GM12878 (cell line): ENCODE measurements at regions not wholly inside any gene's neighbourhood (a gene's known extent, or its start where the extent isn't known, plus 50 kb on each side); places are given as distances from the start of the nearest gene placed in this dataset.

Experiments
- ATAC-seq: fragments of 200-7000 bp; cut with Tn5 transposase; 3 replicates; pipeline ENCODE4 v1.9.1; 2020; ENCODE audit warnings: mild to moderate bottlenecking, moderate library complexity
- BruUV-seq: library from RNA; stranded (reverse); fragments of 400-500 nt; replicated peaks from 2 replicates; lab custom pipeline; 2021; lab: Mats Ljungman, UMichigan
- CTCF ChIA-PET: fragments of 300-600 bp; sonication (Branson Sonifier 250); formaldehyde crosslinking; extraction: SDS; loops from one replicate; lab custom pipeline; 2021; ENCODE audit warnings: inconsistent platforms; lab: Yijun Ruan, JAX
- POLR2A ChIA-PET: fragments of 350-600 bp; formaldehyde crosslinking; extraction: SDS; loops from one replicate; lab custom pipeline; 2021; ENCODE audit warnings: inconsistent platforms; lab: Charles Lee
- RAD21 ChIA-PET: fragments of 300-600 bp; sonication (Branson Sonifier 250); formaldehyde crosslinking; loops from one replicate; lab custom pipeline; 2023; ENCODE audit warnings: antibody characterized with exemption; ENCODE audit not compliant: unreplicated experiment; lab: Charles Lee
- SMC1A ChIA-PET: fragments of 300-600 bp; sonication (Branson Sonifier 250); formaldehyde crosslinking; loops from one replicate; lab custom pipeline; 2023; ENCODE audit not compliant: unreplicated experiment, uncharacterized antibody; lab: Charles Lee
- DNase-seq: peaks from one replicate; pipeline ENCODE4 v3.0.0-alpha.2; 2011; ENCODE audit warnings: low read depth, low spot score
- FAIRE-seq: peaks from 3 replicates; lab custom pipeline; 2011; peaks lifted over from hg19 to GRCh38; lab: Jason Lieb, UNC
- H2AFZ ChIP-seq: 2 replicates; pipeline ENCODE4 v1.6.0; 2011; ENCODE audit warnings: low read depth, low read length, control low read depth; ENCODE audit not compliant: control insufficient read depth
- H3K27ac ChIP-seq: 2 replicates; pipeline ENCODE4 v1.5.1; 2011; ENCODE audit warnings: control low read depth; ENCODE audit not compliant: control insufficient read depth, insufficient read depth
- H3K27me3 ChIP-seq, 2 experiments: replicated peaks in 1 of 2; 2 replicates each; pipeline versions ENCODE4 v1.6.0 to v1.6.1; 2011; ENCODE audit warnings: low read length in 1 of 2; ENCODE audit not compliant: control insufficient read depth in 2 of 2, insufficient read depth in 2 of 2
- H3K36me3 ChIP-seq, 2 experiments: 2 replicates each; pipeline ENCODE4 v1.5.1; 2011; ENCODE audit warnings: low read length in 1 of 2; ENCODE audit not compliant: control insufficient read depth in 2 of 2, insufficient read depth in 2 of 2
- H3K4me1 ChIP-seq: 2 replicates; pipeline ENCODE4 v1.6.1; 2011; ENCODE audit warnings: mild to moderate bottlenecking, low read length, moderate library complexity, mixed read lengths; ENCODE audit not compliant: control insufficient read depth, insufficient read depth
- H3K4me2 ChIP-seq: 2 replicates; pipeline ENCODE4 v1.6.0; 2011; ENCODE audit warnings: control low read depth; ENCODE audit not compliant: control insufficient read depth, insufficient read depth
- H3K4me3 ChIP-seq: fragments of 200-600 bp; sonication (generic); 2 replicates; pipeline ENCODE4 v1.5.1; 2016
- H3K79me2 ChIP-seq: 2 replicates; pipeline ENCODE4 v1.6.0; 2011; ENCODE audit warnings: low read length; ENCODE audit not compliant: control insufficient read depth, insufficient read depth
- H3K9ac ChIP-seq: 2 replicates; pipeline ENCODE4 v1.8.0; 2011; ENCODE audit warnings: low read length, control low read depth, mixed read lengths; ENCODE audit not compliant: control insufficient read depth, insufficient read depth
- H3K9me3 ChIP-seq: replicated peaks from 3 replicates; pipeline ENCODE4 v1.5.1; 2011; ENCODE audit warnings: mild to moderate bottlenecking, low read length; ENCODE audit not compliant: control insufficient read depth, insufficient read depth
- H4K20me1 ChIP-seq: 2 replicates; pipeline ENCODE4 v1.6.0; 2011; ENCODE audit not compliant: control insufficient read depth, insufficient read depth
- BACH1 ChIP-seq: fragments of 450-650 bp; IDR thresholded peaks from 2 replicates; pipeline ENCODE4 v1.6.1; 2017; ENCODE audit warnings: mild to moderate bottlenecking, borderline replicate concordance
- CBX3 ChIP-seq: fragments of 200-600 bp; sonication (generic); IDR thresholded peaks from 2 replicates; pipeline ENCODE4 v1.6.1; 2016; ENCODE audit warnings: low read depth, borderline replicate concordance
- CEBPZ ChIP-seq: fragments of 150-350 bp; IDR thresholded peaks from 2 replicates; pipeline ENCODE4 v1.6.1; 2016; ENCODE audit warnings: low read depth, low read length
- E2F8 ChIP-seq: fragments of 450-650 bp; IDR thresholded peaks from 2 replicates; pipeline ENCODE4 v1.6.1; 2018; ENCODE audit warnings: mild to moderate bottlenecking, low read depth, moderate library complexity; ENCODE audit not compliant: partially characterized antibody
- EGR1 ChIP-seq, 2 experiments: IDR thresholded peaks; 1 replicate in 1 of 2; 2 replicates in 1 of 2; pipeline ENCODE4 v1.6.1; 2011 to 2012; ENCODE audit warnings: low read depth in 2 of 2, low read length in 2 of 2, borderline replicate concordance in 1 of 2, mild to moderate bottlenecking in 1 of 2, moderate library complexity in 1 of 2
- IRF5 ChIP-seq: fragments of 450-650 bp; IDR thresholded peaks from 2 replicates; pipeline ENCODE4 v1.6.1; 2017; ENCODE audit warnings: borderline replicate concordance
- JUNB ChIP-seq: IDR thresholded peaks from 2 replicates; pipeline ENCODE4 v1.6.1; 2016; ENCODE audit warnings: antibody characterized with exemption, mild to moderate bottlenecking
- PML ChIP-seq: IDR thresholded peaks from 2 replicates; pipeline ENCODE4 v1.6.1; 2012; ENCODE audit warnings: low read length, inconsistent platforms
- POLR2A ChIP-seq: IDR thresholded peaks from 2 replicates; pipeline ENCODE4 v1.6.1; 2011; ENCODE audit warnings: low read depth, mild to moderate bottlenecking, low read length
- POU2F2 ChIP-seq: IDR thresholded peaks from 3 replicates; pipeline ENCODE4 v1.6.1; 2011; ENCODE audit warnings: low read depth, mild to moderate bottlenecking, low read length, borderline replicate concordance
- RB1 ChIP-seq: fragments of 450-650 bp; formaldehyde crosslinking; IDR thresholded peaks from 2 replicates; pipeline ENCODE4 v1.6.1; 2017; ENCODE audit warnings: mild to moderate bottlenecking, borderline replicate concordance
- STAT3 ChIP-seq: IDR thresholded peaks from 2 replicates; pipeline ENCODE4 v1.6.1; 2011; ENCODE audit warnings: low read depth, low read length, improper control_type of control experiment
- SUPT20H ChIP-seq: IDR thresholded peaks from 2 replicates; pipeline ENCODE4 v1.6.1; 2011; ENCODE audit warnings: low read depth, mild to moderate bottlenecking, low read length, moderate library complexity, borderline replicate concordance; ENCODE audit not compliant: control insufficient read depth
- SUZ12 ChIP-seq: fragments of 200-600 bp; sonication (generic); IDR thresholded peaks from one replicate; pipeline ENCODE4 v1.6.1; 2018; ENCODE audit warnings: antibody characterized with exemption, mild to moderate bottlenecking; ENCODE audit not compliant: unreplicated experiment
- ZBTB33 ChIP-seq: fragments of 450-650 bp; IDR thresholded peaks from 2 replicates; pipeline ENCODE4 v1.6.1; 2017; ENCODE audit warnings: mild to moderate bottlenecking
- ZNF274 ChIP-seq: IDR thresholded peaks from one replicate; pipeline ENCODE4 v1.8.0; 2011; ENCODE audit not compliant: insufficient read length, insufficient read depth
- WGBS: methylation state at CpG from one replicate; pipeline ENCODE4 v1.1.6; 2016; ENCODE audit warnings: low lambda C conversion rate; ENCODE audit not compliant: insufficient replicate concordance, insufficient coverage; ENCODE audit errors: missing lambda C conversion rate; 5-methylcytosine and 5-hydroxymethylcytosine counted together
- in situ Hi-C: fragments of 300-500 bp; cut with MboI; formaldehyde crosslinking; loops from 9 replicates; pipeline ENCODE4 v1.14.3; 2018; ENCODE audit warnings: mixed read lengths
- intact Hi-C: fragments of 100-400 bp; cut with micrococcal nuclease; formaldehyde crosslinking; loops from one replicate; pipeline ENCODE4 v1.14.2; 2022; ENCODE audit not compliant: unreplicated experiment

GRCh38 chr7:52247518-52247917 is 787.9 kb upstream of the POM121L12 start (continued):
- TF ChIP-seq SUPT20H (no peak), PML (no peak), ZBTB33 (no peak), E2F8 (no peak), BACH1 (no peak), CBX3 (no peak), JUNB (no peak), RB1 (no peak), SUZ12 (no peak)

GRCh38 chr7:52243685-52244084 is 791.7 kb upstream of the POM121L12 start:
- no peaks in the 10 kb centered on the region for H4K20me1 ChIP-seq
- ChIA-PET CTCF (no interaction called here), SMC1A (interaction anchor here (0.6 kb wide), 1 partner anchor 706 kb away, joined by 3 read pairs; no protein-coding TSS in a partner anchor), RAD21 (no interaction called here), POLR2A (no interaction called here)
- no peak for DNase-seq
- no peaks in the 10 kb centered on the region for H3K27me3 ChIP-seq
- 58% methylated on average over 3 of the region's 3 CpGs for WGBS
- no peak overlapping the region for H3K27ac ChIP-seq
- no peak overlapping the region for H3K4me3 ChIP-seq
- H3K9ac ChIP-seq: no peak overlapping the region
- no peak for ATAC-seq
- intact Hi-C loops (no loop called here), in situ Hi-C loops (no loop called here)
- no peaks in the 10 kb centered on the region for H3K79me2 ChIP-seq
- H2AFZ ChIP-seq: no peak overlapping the region
- no peaks in the 10 kb centered on the region for H3K9me3 ChIP-seq
- H3K4me2 ChIP-seq: no peak overlapping the region
- no peaks in the 10 kb centered on the region for H3K36me3 ChIP-seq
- BruUV-seq: no TSS peak
- no peak for FAIRE-seq
- no peaks in the 10 kb centered on the region for H3K4me1 ChIP-seq
- TF ChIP-seq EGR1 (IDR thresholded peaks at IDR 0.05; ENCODE audit: borderline replicate concordance in 1 of 2, low read depth in 2 of 2, low read length in 2 of 2) (no peak), STAT3 (no peak), POU2F2 (no peak), IRF5 (no peak), ZNF274 (no peak), POLR2A (no peak), CEBPZ (no peak)
